GM19438 (cell line): ENCODE measurements at regions not wholly inside any gene's neighbourhood (a gene's known extent, or its start where the extent isn't known, plus 50 kb on each side); places are given as distances from the start of the nearest gene placed in this dataset.

Experiments used
- ATAC-seq: cut with Tn5 transposase; IDR thresholded peaks from one replicate; pipeline ENCODE4 v1.9.1; 2021; ENCODE audit warnings: low read depth; ENCODE audit not compliant: unreplicated experiment

DNA sequence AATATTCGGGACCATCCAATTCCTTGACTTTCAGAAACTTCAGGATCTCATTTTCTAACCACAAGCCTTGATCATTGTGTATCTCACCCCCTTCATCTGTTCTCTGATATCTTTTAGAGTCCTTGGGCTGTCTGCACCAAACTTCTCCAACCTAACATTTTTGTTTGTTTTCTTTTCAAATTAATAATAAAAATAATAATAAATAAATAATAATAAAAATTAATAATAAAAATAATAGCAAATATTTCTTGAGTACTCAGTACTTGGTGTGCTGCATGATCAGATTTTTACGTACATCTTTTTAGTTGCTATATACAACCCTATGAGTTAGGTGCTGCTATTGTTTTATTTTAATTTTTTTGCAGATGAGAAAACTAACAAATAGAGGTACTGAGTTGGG is 70.2 kb upstream of the TPRG1 start:
- no peak for ATAC-seq

DNA sequence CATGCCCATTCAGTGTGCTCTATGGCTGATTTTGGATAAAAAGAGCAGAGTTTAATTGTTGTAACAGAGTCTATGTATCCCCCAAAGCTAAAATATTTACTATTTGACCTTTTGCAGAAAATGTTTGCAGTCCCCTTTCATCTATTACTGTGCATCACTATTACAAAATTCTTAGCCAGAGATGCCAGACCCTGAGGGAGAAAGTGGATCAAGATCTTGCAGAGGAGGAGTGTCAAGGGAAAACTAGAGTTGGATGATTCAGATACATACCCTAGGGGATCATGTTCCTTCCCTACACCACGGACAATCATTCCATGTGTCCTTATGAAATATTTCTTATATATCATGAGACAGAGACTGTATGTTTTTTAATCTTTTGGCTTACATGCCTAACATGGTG is 68.6 kb upstream of the TPRG1 start:
- no peak for ATAC-seq

DNA sequence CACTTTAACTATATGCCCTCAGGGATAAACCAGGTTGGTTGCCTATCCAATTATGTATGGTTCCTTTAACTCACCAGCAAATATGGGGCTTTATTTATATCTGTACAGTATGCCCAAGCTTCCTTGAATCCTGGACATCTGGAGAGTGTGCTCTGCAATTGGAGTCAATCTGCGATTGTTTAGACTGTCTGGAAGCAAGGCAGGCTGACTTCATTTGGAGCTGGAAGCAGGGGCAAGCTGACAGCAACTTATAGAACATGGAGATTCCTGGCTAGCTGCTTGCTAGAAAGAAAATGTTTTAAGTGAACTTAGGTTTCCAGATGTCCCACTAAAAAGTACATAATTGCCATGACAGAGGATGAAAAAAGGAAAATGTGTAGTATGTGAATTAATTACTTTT is 63.7 kb upstream of the TPRG1 start:
- no peak for ATAC-seq

DNA sequence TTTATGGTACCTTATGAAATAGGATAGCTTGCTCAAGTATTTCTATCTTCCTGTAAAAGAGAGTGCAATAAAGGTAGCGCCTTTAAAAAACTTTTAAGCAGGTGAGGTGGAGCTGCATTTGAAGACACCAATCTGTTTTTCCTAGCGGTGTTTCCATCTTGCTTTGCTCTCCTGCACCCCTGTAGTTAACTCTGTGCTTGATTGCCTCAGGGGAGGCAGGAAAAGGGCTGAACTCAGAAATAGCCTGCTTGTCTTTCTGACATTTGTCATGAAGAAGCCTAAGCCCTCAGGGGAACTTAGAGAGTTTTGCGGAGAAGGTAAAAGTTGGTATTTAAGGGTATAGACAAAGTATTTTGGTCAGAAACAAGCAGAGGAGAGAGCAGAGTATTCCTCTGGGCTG is 63.0 kb upstream of the TPRG1 start:
- ATAC-seq: no peak

DNA sequence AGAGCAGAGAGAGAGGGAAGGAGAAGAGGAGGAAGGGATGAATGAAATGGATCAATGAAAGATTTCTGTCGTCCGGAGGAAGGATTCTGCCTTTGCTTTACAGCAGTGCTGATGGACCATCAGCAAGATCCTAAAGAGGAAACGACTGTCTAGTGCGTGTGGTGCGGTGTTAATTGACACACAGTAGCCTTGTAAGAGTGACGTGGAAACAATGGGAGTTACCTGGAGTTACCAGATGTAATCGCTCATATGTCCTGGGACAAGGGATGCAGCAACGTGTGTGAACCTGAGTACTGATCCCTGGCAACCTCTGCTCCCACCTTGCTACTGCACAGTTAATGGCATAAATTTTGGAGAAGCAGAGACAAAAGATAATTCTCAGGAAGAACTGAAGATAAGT is 62.6 kb upstream of the TPRG1 start:
- ATAC-seq: no peak

DNA sequence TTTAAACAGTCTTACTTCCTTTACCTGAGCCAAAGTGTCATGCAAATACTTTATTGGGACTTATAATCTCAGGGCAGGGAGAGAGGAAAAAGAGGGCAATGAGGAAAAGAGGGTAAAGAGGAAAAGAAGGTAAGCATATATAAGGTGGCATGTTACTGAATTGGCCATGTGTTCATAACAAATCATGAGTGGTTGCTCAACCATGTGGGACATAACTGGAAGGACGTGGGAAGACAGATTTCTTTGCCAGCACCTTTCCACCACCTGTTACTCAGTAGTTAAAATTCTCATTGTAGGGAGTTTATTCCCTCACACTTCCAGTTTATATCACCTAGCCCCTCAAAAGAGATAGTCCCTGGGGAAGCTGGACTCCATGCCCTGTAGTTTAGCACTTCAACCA is 54.7 kb upstream of the TPRG1 start:
- ATAC-seq: no peak

DNA sequence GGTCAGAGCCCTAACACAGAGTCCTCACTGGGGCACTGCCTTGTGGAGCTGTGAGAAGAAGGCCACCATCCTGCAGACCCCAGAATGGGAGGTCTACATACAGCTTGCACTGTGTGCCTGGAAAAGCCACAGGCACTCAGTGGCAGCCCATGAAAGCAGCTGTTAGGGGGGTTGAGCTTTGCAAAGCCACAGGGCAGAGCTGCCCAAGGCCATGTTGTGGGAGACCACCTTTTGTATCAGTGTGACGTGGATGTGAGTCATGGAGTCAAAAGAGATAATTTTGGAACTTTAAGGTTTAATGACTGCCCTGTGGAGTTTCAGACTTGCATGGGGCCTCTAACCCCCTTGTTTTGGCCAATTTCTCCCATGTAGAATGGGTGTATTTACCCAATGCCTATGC is 52.9 kb upstream of the TPRG1 start:
- ATAC-seq: no peak

DNA sequence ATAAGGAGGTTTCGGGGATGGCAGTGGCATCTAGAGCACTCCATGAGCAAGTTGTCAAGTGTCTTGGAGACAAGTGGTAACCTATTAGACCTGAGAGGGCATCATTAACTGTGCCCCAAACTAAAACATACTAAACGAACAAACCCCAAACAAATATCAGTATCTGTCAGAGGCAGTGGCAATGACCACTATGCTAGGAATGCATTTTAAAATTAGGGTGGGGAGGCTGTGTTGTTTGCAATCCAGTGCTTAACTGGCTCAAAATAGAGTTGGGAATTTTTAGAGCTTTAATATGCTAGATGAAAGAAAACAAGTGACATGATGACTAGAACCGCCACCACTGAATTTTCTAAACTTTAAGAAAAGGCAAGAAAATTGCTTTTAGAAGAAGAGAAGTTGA is 51.8 kb upstream of the TPRG1 start:
- ATAC-seq: no peak

DNA sequence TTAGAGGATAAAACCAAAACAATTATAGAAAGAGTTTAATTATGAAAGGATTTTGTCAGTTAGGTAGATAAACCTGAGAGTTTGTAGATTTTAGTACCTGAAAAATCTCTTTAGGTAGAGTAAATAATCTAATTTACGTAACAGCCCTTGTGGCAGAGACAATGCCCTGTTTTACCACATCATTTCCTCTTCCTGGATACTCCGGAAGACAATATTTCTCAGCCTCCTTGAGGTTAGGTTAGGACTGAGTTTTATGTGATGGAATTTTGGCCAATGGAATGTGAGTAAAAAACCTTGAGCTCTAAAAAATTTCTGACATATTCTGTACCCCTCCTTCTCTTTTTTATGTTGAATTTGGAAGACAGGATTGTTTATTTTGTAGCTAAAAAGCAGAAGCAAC is 50.7 kb upstream of the TPRG1 start:
- ATAC-seq: no peak
